BJ (cell line): ENCODE measurements at regions not wholly inside any gene's neighbourhood (a gene's known extent, or its start where the extent isn't known, plus 50 kb on each side); places are given as distances from the start of the nearest gene placed in this dataset.

ENCODE experiments used
- CTCF ChIA-PET: fragments of 350-600 bp; formaldehyde crosslinking; extraction: SDS; loops from one replicate; lab custom pipeline; 2021; ENCODE audit warnings: antibody characterized with exemption, inconsistent platforms; lab: Yijun Ruan, JAX
- POLR2A ChIA-PET: fragments of 300-600 bp; sonication (Branson Sonifier 250); formaldehyde crosslinking; extraction: SDS; loops from one replicate; lab custom pipeline; 2021; ENCODE audit warnings: antibody characterized with exemption; lab: Charles Lee
- DNase-seq: peaks from one replicate; pipeline ENCODE4 v3.0.0-alpha.2; 2011; ENCODE audit warnings: low read depth
- H3K27me3 ChIP-seq: 2 replicates; pipeline ENCODE4 v1.6.0; 2011; ENCODE audit warnings: low read length; ENCODE audit not compliant: control insufficient read depth, insufficient read depth
- H3K36me3 ChIP-seq: 2 replicates; pipeline ENCODE4 v1.5.1; 2011; ENCODE audit warnings: low read length; ENCODE audit not compliant: control insufficient read depth, insufficient read depth
- H3K4me3 ChIP-seq: 2 replicates; pipeline ENCODE4 v1.5.1; 2011; ENCODE audit warnings: low read depth, mild to moderate bottlenecking, control low read depth, low read length
- CTCF ChIP-seq: IDR thresholded peaks from 2 replicates; pipeline ENCODE4 v1.5.1; 2011; ENCODE audit warnings: low read depth, mild to moderate bottlenecking, control low read depth, inconsistent platforms, low read length, moderate library complexity; ENCODE audit not compliant: insufficient read depth

GRCh38 chr1:200319148-200319547, 90.7 kb downstream of the ZNF281 start:
- CTCF ChIA-PET = interaction anchor here (0.5 to 1.3 kb wide), 2 partner anchors 165 to 272 kb away, joined by 3 read pairs; no protein-coding TSS in a partner anchor
- no peak overlapping the region for H3K4me3 ChIP-seq
- TF ChIP-seq CTCF = no peak
- no peaks in the 10 kb centered on the region for H3K27me3 ChIP-seq
- POLR2A ChIA-PET = interaction anchor here (0.5 to 0.7 kb wide), 2 partner anchors 17 to 77 kb away, joined by 3 read pairs; no protein-coding TSS in a partner anchor
- no peaks in the 10 kb centered on the region for H3K36me3 ChIP-seq
- DNase-seq = no peak

- DNase-seq = no peak
- TF ChIP-seq CTCF = no peak
- POLR2A ChIA-PET = no interaction called here
- Histone ChIP-seq H3K4me3 (no peak overlapping the region), H3K36me3 (no peaks in the 10 kb centered on the region), H3K27me3 (no peaks in the 10 kb centered on the region)
- CTCF ChIA-PET = interaction anchor here (1.5 kb wide), 1 partner anchor 10 kb away, joined by 9 read pairs; no protein-coding TSS in a partner anchor
Observed at GRCh38 chr1:200317236-200317635, 92.6 kb downstream of the ZNF281 start.

GRCh38 chr1:200316148-200316803, 93.6 kb downstream of the ZNF281 start:
- CTCF ChIA-PET = interaction anchor here (1.5 kb wide), 1 partner anchor 9 kb away, joined by 9 read pairs; no protein-coding TSS in a partner anchor
- TF ChIP-seq CTCF = no peak
- DNase-seq = no peak
- Histone ChIP-seq H3K4me3 (no peak overlapping the region), H3K27me3 (no peaks in the 10 kb centered on the region), H3K36me3 (no peaks in the 10 kb centered on the region)
- POLR2A ChIA-PET = no interaction called here

- CTCF ChIA-PET = interaction anchor here (0.7 to 1.9 kb wide), 6 partner anchors 9 to 174 kb away, joined by 3 to 6 read pairs (median 4); no protein-coding TSS in a partner anchor
Observed at GRCh38 chr1:200314085-200314750, 95.6 kb downstream of the ZNF281 start.

More at GRCh38 chr1:200314085-200314750, 95.6 kb downstream of the ZNF281 start:
- Histone ChIP-seq H3K27me3 (no peaks in the 10 kb centered on the region), H3K4me3 (no peak overlapping the region), H3K36me3 (no peaks in the 10 kb centered on the region)
- TF ChIP-seq CTCF = no peak
- peak; percentile 52 for DNase-seq
- POLR2A ChIA-PET = interaction anchor here (0.5 to 1.4 kb wide), 3 partner anchors 29 to 169 kb away, joined by 3 to 8 read pairs (median 4); no protein-coding TSS in a partner anchor
